Spleen (tissue), 11 donors: ENCODE measurements at regions not wholly inside any gene's neighbourhood (a gene's known extent, or its start where the extent isn't known, plus 50 kb on each side); places are given as distances from the start of the nearest gene placed in this dataset.
A peak's percentile ranks its signal among the peaks of the same experiment; 100 is the strongest.
"Not testable (repeated sequence)": the region's sequence is repeated elsewhere in the genome, so short reads cannot be mapped to it uniquely, and the experiment has no call there.

ENCODE experiments used
- DNase-seq: peaks from one replicate; pipeline ENCODE4 v3.0.0-alpha.2; 2020
- H3K27ac ChIP-seq, 8 donors: fragments of 200-600 bp; sonication (generic) in 7 of 8; 1 replicate in 4 of 8; 2 replicates in 4 of 8; pipeline versions ENCODE4 v1.5.0 to v1.8.0; 2016 to 2021; ENCODE audit warnings: inconsistent platforms in 4 of 8, mild to moderate bottlenecking in 4 of 8, moderate library complexity in 1 of 8
- H3K27me3 ChIP-seq, 7 donors: fragments of 200-600 bp; sonication (generic) in 6 of 7; replicated peaks in 1 of 7; 1 replicate in 4 of 7; 2 replicates in 3 of 7; pipeline versions ENCODE4 v1.5.0 to v1.8.0; 2016 to 2021; ENCODE audit warnings: inconsistent platforms in 3 of 7, mild to moderate bottlenecking in 1 of 7
- H3K36me3 ChIP-seq, 6 donors: fragments of 200-600 bp; sonication (generic) in 5 of 6; 1 replicate in 4 of 6; 2 replicates in 2 of 6; pipeline versions ENCODE4 v1.5.0 to v1.8.0; 2016 to 2021; ENCODE audit warnings: inconsistent platforms in 2 of 6
- H3K4me1 ChIP-seq, 6 donors: fragments of 200-600 bp; sonication (generic) in 5 of 6; 1 replicate in 3 of 6; 2 replicates in 3 of 6; pipeline versions ENCODE4 v1.5.0 to v1.8.0; 2016 to 2021; ENCODE audit warnings: inconsistent platforms in 3 of 6
- H3K4me3 ChIP-seq, 8 donors: fragments of 200-600 bp; sonication (generic) in 7 of 8; 1 replicate in 4 of 8; 2 replicates in 4 of 8; pipeline versions ENCODE4 v1.5.0 to v1.8.0; 2016 to 2021; ENCODE audit warnings: inconsistent platforms in 4 of 8, mild to moderate bottlenecking in 4 of 8, moderate library complexity in 2 of 8
- H3K9me3 ChIP-seq, 8 donors: fragments of 200-600 bp; sonication (generic) in 7 of 8; 1 replicate in 4 of 8; 2 replicates in 4 of 8; pipeline versions ENCODE4 v1.5.0 to v1.8.0; 2016 to 2021; ENCODE audit warnings: inconsistent platforms in 4 of 8
- CTCF ChIP-seq, 11 experiments: fragments of 200-600 bp in 7 of 11; fragments of 450-650 bp in 4 of 11; sonication (generic) in 4 of 11; IDR thresholded peaks in 8 of 11; conservative IDR thresholded peaks in 3 of 11; 1 replicate in 7 of 11; 2 replicates in 4 of 11; pipeline versions ENCODE4 v1.4.0 to v1.8.0; 2016 to 2021; ENCODE audit warnings: antibody characterized with exemption in 11 of 11, inconsistent platforms in 4 of 11, mild to moderate bottlenecking in 1 of 11
- POLR2A ChIP-seq, 3 donors: fragments of 450-650 bp; IDR thresholded peaks; one replicate each; pipeline ENCODE4 v1.5.1; 2017; ENCODE audit warnings: antibody characterized with exemption in 3 of 3, mild to moderate bottlenecking in 1 of 3
- POLR2AphosphoS5 ChIP-seq, 3 donors: sonication (generic); formaldehyde crosslinking; IDR thresholded peaks; one replicate each; pipeline ENCODE4 v1.5.1; 2017; ENCODE audit warnings: antibody characterized with exemption in 3 of 3
- WGBS, 5 donors: extraction: QIAGEN DNeasy Blood & Tissue Kit in 3 of 5; methylation state at CpG; one replicate each; pipeline versions ENCODE4 v1.1.5 to v1.1.7; 2013 to 2018; 5-methylcytosine and 5-hydroxymethylcytosine counted together
- intact Hi-C: fragments of 100-400 bp; cut with DNase I; formaldehyde crosslinking; loops from one replicate; pipeline ENCODE4 v1.15.0; 2023; ENCODE audit warnings: low total_unique reads
- donor health status: healthy with polysubstance abuse.
- donor health status: DM: no; HTN: no; CAD: no; lungs with moderate emphysema.
- donor health status: DM: no; HTN: no; CAD: no.
- donor health status: Bipolar disorder and iron deficiency.
- donor health status: healthy.
- donor health status: DM: no; HTN: no; CAD: no.
- donor health status: DM: yes; HTN: yes; CAD: no.

- intact Hi-C loops = no loop called here
- WGBS, 5 donors = 92 to 98% (median 95%) methylated on average over 14 of the region's 14 CpGs
- Histone ChIP-seq H3K9me3 (no peaks in the 10 kb centered on the region), H3K36me3 (no peaks in the 10 kb centered on the region), H3K4me1 (peaks cover 0 to 41% (median 21%) of the 10 kb centered on the region in 6 donors), H3K4me3 (no peak overlapping the region), H3K27me3 (no peaks in the 10 kb centered on the region), H3K27ac (no peak overlapping the region)
- DNase-seq = no peak
- no peak for TF ChIP-seq CTCF (IDR thresholded peaks at IDR 0.05 in 8 of 11, conservative IDR thresholded peaks at IDR 0.05 in 3 of 11)
- no peak for TF ChIP-seq POLR2AphosphoS5 (IDR thresholded peaks at IDR 0.05)
- TF ChIP-seq POLR2A (IDR thresholded peaks at IDR 0.05) = no peak
Measured at GRCh38 chr10:11691319-11691755, 50.8 kb upstream of the ECHDC3 start.

GRCh38 chr10:11689945-11690736 is 52.0 kb upstream of the ECHDC3 start:
- Histone ChIP-seq H3K4me1 (peaks cover 6 to 41% (median 29%) of the 10 kb centered on the region in 6 donors), H3K27me3 (no peaks in the 10 kb centered on the region), H3K27ac (no peak overlapping the region), H3K4me3 (no peak overlapping the region), H3K9me3 (no peaks in the 10 kb centered on the region), H3K36me3 (no peaks in the 10 kb centered on the region)
- no peak for TF ChIP-seq POLR2AphosphoS5 (IDR thresholded peaks at IDR 0.05)
- TF ChIP-seq POLR2A (IDR thresholded peaks at IDR 0.05) = no peak
- TF ChIP-seq CTCF (IDR thresholded peaks at IDR 0.05 in 8 of 11, conservative IDR thresholded peaks at IDR 0.05 in 3 of 11) = no peak
- DNase-seq = no peak
- WGBS, 5 donors = 92 to 95% (median 92%) methylated on average over 22 of the region's 22 CpGs
- intact Hi-C loops = no loop called here

- H3K27me3 ChIP-seq, DNase-seq, intact Hi-C loops, H3K4me3 ChIP-seq, H3K9me3 ChIP-seq, H3K36me3 ChIP-seq: not testable (repeated sequence)
- 80 to 94% (median 87%) methylated on average over 3 of the region's 3 CpGs for WGBS, 5 donors
- H3K4me1 ChIP-seq = peaks cover 10 to 58% (median 46%) of the 10 kb centered on the region in 6 donors
- H3K27ac ChIP-seq = peak overlapping the region in 1 of 8 donors; percentile 51
Measured at GRCh38 chr10:11688448-11688795, 53.8 kb upstream of the ECHDC3 start.

GRCh38 chr10:11687779-11688447 is 54.3 kb upstream of the ECHDC3 start:
- intact Hi-C loops = no loop called here
- Histone ChIP-seq H3K27ac (peak overlapping the region in 2 of 8 donors; percentile 15 to 51), H3K9me3 (no peaks in the 10 kb centered on the region), H3K27me3 (no peaks in the 10 kb centered on the region), H3K4me3 (no peak overlapping the region), H3K36me3 (no peaks in the 10 kb centered on the region), H3K4me1 (peaks cover 15 to 63% (median 51%) of the 10 kb centered on the region in 6 donors)
- no peak for DNase-seq
- WGBS, 5 donors = 74 to 92% (median 87%) methylated on average over 8 of the region's 8 CpGs
- TF ChIP-seq CTCF (IDR thresholded peaks at IDR 0.05 in 8 of 11, conservative IDR thresholded peaks at IDR 0.05 in 3 of 11) = no peak
- no peak for TF ChIP-seq POLR2AphosphoS5 (IDR thresholded peaks at IDR 0.05)
- TF ChIP-seq POLR2A (IDR thresholded peaks at IDR 0.05) = no peak
